ENCODE measurements at regions not wholly inside any gene's neighbourhood (a gene's known extent, or its start where the extent isn't known, plus 50 kb on each side); places are given as distances from the start of the nearest gene placed in this dataset.
A peak's percentile ranks its signal among the peaks of the same experiment; 100 is the strongest.

- DNase-seq = no peak
Observed at GRCh38 chr2:60149176-60149575, 404.3 kb downstream of the BCL11A start.

DNA sequence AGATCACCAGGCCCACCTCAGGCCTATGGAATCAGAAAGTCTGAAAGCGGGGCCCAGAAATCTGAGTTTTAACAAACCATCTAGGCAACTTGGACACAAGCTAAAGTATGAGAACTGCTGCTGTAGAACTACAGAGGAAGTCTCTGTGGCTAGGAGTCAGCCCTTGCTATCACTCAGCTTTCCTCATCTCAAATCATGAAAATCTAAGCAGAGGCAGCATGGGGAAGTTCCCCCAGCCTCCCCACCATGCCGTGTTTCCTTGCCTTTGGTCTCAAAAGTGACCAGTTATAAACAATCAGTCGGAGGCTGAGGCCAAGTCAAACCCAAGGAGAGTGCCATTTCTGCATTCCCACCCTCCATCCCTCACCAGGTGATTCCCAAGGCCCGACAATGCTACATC is 404.7 kb downstream of the BCL11A start:
- no peak for DNase-seq

- DNase-seq = no peak
Observed at GRCh38 chr2:60140185-60140584, 413.3 kb downstream of the BCL11A start.

- no peak for DNase-seq
Observed at GRCh38 chr2:60136913-60137312, 416.5 kb downstream of the BCL11A start.

DNA sequence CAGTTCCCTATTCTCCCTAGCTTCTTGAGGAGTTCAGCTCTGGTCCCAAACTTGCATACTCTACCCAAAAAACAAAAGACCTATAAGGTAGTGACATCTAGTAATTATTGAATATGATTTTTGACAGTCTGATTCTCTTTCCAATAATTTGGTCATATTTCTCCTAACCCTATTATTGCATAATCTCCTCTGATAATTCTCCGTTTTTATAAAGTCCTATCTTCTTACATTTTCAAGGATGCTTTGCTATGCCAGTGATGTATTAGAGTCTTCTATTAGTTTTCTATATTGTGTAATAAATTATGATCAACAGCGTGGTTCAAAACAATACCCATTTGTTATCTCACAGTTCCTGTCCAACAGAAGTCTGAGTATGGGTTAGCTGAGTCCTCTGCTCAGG is 426.3 kb downstream of the BCL11A start:
- no peak for DNase-seq

DNA sequence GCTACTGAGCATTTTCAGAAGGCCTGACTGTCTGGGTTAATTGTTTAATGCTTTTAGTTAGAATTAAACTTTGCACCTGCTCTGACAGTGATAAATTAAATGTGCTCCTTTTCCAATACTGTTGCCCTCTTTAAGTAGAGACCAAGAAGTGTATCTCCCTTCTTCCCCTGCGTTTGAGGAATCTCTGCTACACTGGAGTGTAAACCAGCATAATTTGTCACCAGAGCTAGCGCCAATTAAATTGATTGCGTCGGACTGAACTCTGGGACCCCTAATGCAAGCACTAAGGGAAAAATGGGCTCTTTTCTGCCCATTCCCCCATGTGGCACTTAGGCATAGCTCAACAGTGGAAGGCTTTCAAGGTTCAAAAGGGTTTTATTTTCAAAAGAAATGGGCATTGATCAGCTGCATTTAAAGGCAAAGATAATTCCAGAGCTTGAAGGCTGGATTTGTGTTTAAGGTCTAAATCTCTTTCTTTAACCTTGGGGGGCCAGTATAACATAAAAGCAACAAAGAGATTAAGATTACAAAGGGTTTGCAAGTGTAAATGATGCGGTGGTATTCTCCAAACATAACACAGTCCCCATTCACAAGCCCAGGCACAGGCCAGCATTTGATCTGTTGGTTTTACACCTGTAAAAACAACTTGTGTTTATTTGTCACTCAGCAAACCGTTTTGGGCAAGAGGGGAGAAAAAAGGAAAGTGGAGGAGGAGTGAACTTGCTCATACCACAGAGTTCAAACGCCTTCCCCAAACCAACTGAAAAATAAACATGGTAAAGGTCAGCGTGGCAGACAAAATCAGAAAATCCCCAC is 427.6 kb downstream of the BCL11A start:
- DNase-seq = peak in 1 of 2 experiments; percentile 45

- no peak for DNase-seq
Observed at GRCh38 chr2:60119778-60120177, 433.7 kb downstream of the BCL11A start.

GRCh38 chr2:60118917-60119316 is 434.5 kb downstream of the BCL11A start:
- no peak for DNase-seq

DNA sequence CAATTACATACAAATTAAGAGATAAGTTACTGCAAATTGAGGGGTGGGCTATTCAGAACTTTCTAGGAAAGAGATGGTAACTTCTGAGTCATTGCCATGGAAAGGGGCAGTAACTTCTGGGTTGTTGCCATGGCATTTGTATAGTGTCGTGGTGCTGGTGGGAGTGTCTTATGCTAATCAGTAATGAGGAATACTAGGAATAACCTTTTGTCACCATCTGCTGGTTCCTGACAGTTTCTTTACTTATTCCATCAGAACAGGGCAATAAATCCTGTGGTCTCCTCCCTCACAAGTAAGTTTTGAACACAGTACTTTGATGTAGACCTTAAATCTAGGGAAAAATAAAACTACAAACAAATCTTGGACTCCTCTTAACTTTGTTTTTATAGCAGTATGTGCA is 435.4 kb downstream of the BCL11A start:
- DNase-seq = no peak

- no peak for DNase-seq
Observed at GRCh38 chr2:60116161-60116875, 437.1 kb downstream of the BCL11A start.

DNA sequence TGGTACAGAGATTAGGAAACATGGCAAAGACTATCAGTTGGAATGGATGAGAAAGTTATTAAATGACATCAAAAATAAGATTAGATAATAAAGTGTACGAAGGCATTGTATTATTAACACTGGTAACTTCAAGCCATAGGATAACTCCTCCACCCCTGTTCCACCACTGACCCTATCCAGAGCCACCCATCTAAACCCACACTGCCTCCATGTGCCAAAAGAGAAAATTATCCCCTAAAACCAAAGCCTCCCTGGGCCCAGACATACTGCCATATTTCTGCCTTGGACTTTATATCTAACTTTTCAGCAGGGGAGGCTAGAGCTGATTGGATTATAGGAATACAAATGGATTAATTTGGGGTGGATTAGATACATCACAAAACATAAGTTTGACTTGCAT is 443.7 kb downstream of the BCL11A start:
- no peak for DNase-seq

- no peak for DNase-seq
Observed at GRCh38 chr2:60106836-60107529, 446.5 kb downstream of the BCL11A start.

GRCh38 chr2:60105906-60106305 is 447.5 kb downstream of the BCL11A start:
- DNase-seq = no peak

DNA sequence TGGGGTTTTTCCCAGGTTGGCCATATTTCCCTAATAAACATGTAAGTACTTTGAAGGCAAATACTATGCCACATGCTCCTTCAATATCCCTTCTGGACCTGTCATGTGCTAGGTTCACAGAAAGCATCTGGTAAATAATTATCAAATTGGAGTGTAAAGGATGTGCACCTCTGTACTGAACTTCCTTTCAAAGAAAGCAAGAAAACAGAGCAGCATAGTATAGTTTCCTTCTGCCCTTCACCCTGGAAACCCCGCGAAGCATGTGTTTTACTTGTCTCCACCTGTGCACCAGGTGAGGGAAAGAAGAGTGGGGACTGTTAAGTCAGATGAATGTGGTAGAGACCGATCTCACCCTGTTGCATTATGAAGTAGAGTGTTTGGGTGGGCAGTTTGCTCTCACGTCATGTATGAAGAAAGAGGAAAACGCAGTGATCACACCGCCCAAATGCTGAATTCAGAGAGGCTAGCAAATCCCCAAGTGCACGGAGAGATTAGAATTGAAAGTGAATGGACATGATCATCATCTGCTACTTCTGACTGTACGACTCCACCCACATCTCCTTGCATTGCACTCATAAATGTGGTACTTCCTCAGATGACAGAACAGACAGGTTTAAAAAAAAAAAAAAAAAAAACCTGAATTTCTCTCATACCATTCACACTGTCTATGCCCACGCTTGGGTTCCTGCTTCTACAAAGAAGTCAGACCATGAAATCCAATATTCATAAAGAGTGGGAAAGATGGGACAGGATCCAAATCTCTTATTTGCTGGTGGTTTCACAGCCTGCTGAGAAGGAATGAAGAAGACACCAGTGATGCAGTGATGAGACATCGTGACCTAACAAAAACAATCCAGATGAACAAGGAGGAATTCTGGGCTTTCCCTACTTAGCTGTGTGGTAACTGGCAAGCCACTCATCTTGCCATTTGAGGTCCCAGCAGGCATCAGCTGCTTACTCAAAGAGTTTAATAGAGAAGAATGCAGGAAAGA is 448.6 kb downstream of the BCL11A start:
- DNase-seq = no peak

- DNase-seq = peak; percentile 91 to 95
Observed at GRCh38 chr2:60100034-60100433, 453.4 kb downstream of the BCL11A start.

DNA sequence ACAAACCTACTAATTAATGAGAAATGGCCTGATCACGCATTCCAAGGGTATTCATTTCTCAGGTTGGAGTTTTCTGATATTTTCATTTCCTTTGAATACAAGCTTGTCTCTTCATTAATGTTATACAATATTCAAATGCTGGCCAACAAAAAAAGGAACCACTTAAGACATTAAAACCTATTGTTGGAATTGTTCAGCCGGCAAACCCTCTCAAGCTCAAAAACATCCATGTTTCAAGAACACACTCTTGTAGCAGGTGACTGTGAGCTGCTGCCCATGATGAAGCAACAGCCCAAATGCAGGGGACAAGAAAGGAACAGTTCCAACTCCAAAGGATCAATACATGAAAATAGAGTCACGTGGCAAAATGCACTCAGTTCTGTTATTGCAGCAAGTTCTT is 454.5 kb downstream of the BCL11A start:
- DNase-seq = peak in 1 of 2 experiments; percentile 22

- DNase-seq = no peak
Observed at GRCh38 chr2:60097298-60097697, 456.2 kb downstream of the BCL11A start.

- DNase-seq = no peak
Observed at GRCh38 chr2:60096556-60096955, 456.9 kb downstream of the BCL11A start.

DNA sequence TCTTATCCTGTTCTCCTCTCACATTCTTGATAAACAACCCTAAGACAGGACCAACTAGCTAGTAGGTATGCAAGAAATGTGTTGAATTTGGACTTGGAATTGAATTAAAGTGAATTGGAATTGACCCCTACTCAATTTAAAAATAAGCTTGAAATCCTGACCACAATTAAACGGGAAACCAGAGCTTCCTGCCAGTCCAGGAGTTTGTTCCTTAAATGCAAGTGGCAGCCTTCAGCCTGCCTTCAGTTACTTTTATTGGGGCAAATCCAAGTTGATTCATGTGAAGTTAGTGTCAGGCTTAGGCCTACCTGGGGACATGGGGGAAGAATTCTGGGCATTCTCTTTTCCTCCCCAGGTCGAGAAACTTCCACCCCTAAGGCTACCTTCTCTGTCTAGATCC is 457.6 kb downstream of the BCL11A start:
- no peak for DNase-seq

GRCh38 chr2:60095202-60095815 is 458.1 kb downstream of the BCL11A start:
- DNase-seq = no peak

DNA sequence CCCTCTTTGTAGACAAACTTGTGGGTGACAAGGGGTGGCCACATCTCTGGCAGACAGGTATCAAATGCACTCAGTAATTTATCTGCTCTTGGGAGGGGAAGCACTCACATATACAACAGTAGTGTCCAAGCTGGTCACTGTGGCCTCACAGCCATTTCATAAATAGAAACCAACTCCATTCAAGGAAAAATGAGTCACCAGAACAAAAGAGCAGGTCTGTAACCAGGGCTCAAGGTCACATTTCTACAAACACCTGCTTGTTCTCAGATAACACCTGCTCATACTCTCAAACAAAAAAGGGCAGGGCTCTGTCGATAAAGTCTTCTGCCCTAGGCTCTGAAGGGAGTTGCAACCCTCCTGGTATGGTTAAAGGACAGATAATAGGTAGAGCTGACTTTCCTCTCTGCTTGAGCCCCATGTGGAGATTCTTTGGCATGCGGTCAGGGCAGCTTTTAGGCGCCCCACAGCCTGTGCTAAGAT is 459.0 kb downstream of the BCL11A start:
- DNase-seq = peak; percentile 93 to 96

GRCh38 chr2:60092781-60093180 is 460.7 kb downstream of the BCL11A start:
- no peak for DNase-seq
